ENCODE measurements at regions not wholly inside any gene's neighbourhood (a gene's known extent, or its start where the extent isn't known, plus 50 kb on each side); places are given as distances from the start of the nearest gene placed in this dataset.

- TF ChIP-seq CTCF (IDR thresholded peaks at IDR 0.05; ENCODE audit: borderline replicate concordance, extremely low read depth, low read length, poor library complexity, severe bottlenecking), result no peak
- TF ChIP-seq EZH2 (IDR thresholded peaks at IDR 0.05; ENCODE audit: borderline replicate concordance, low read depth, low read length, severe bottlenecking), result no peak
Measured at GRCh38 chr9:82152181-82152580, 163.6 kb downstream of the SPATA31D1 start.
